Pancreas (tissue), 10 donors: ENCODE measurements at regions not wholly inside any gene's neighbourhood (a gene's known extent, or its start where the extent isn't known, plus 50 kb on each side); places are given as distances from the start of the nearest gene placed in this dataset.

ENCODE experiments used
- ATAC-seq, 4 donors: fragments of 200-7000 bp; cut with Tn5 transposase; one replicate each; pipeline versions ENCODE4 v1.8.0 to v1.9.1; 2020; ENCODE audit warnings: mild to moderate bottlenecking in 4 of 4, moderate library complexity in 4 of 4
- DNase-seq, 6 donors: peaks; one replicate each; pipeline ENCODE4 v3.0.0-alpha.2; 2020
- FAIRE-seq: peaks from 2 replicates; lab custom pipeline; 2012; peaks lifted over from hg19 to GRCh38; lab: Jason Lieb, UNC
- H3K27ac ChIP-seq, 4 donors: fragments of 200-600 bp; sonication (generic); 1 replicate in 3 of 4; 2 replicates in 1 of 4; pipeline versions ENCODE4 v1.5.0 to v1.8.0; 2020
- H3K27me3 ChIP-seq, 4 donors: fragments of 200-600 bp; one replicate each; pipeline ENCODE4 v1.8.0; 2021
- H3K36me3 ChIP-seq, 3 donors: fragments of 200-600 bp; sonication (generic) in 1 of 3; one replicate each; pipeline versions ENCODE4 v1.5.0 to v1.8.0; 2020 to 2021
- H3K4me1 ChIP-seq, 3 donors: fragments of 200-600 bp; one replicate each; pipeline ENCODE4 v1.8.0; 2021
- H3K4me3 ChIP-seq, 4 donors: fragments of 200-600 bp; sonication (generic) in 2 of 4; one replicate each; pipeline versions ENCODE4 v1.5.0 to v1.8.0; 2020 to 2021
- H3K9me3 ChIP-seq, 4 donors: fragments of 200-600 bp; one replicate each; pipeline ENCODE4 v1.8.0; 2021
- WGBS, 2 donors: extraction: QIAGEN DNeasy Blood & Tissue Kit; methylation state at CpG; one replicate each; pipeline ENCODE4 v1.1.7; 2013; 5-methylcytosine and 5-hydroxymethylcytosine counted together
- intact Hi-C, 3 donors: fragments of 100-400 bp; cut with DNase I; formaldehyde crosslinking; loops; one replicate each; pipeline versions ENCODE4 v1.11.1 to v1.14.2; 2022
- TF ChIP-seq, protein P1 (sequence below), 4 donors: fragments of 200-600 bp; sonication (generic) in 3 of 4; IDR thresholded peaks; one replicate each; pipeline versions ENCODE4 v1.5.0 to v1.8.0; 2021; ENCODE audit warnings: antibody characterized with exemption in 4 of 4
- donor health status: healthy with polysubstance abuse.
- donor health status: DM: no; HTN: no; CAD: no; lungs with moderate emphysema.
- donor health status: DM: no; HTN: no; CAD: no.
- donor health status: control.
- donor health status: control.
- donor health status: Bipolar disorder and iron deficiency.
- donor health status: DM: yes; HTN: yes; CAD: no.
- donor health status: DM: no; HTN: no; CAD: no.
- donor health status: DM: no; HTN: no; CAD: no.
- donor health status: DM: yes; HTN: yes; CAD: no.

DNA sequence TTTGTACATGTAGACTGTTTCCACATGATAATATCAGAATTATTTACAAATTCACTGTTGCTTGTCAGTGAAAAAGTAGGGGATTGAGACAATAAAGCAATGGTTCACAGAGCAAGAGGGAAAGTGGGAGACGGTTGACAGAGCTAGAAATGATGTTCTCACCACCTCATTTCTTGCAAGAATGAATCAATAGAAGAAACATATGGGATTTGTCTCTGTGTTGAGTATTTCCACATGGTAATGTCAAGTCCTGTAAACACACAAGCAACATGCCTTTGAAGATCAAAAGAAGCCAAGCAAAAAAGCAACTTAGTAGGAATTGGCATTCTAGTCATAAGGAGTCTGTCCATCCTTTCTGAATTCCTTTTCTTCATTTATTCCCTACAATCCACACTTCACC is 1806.6 kb upstream of the AGA start:
- Histone ChIP-seq H3K27ac (no peak overlapping the region), H3K4me1 (no peaks in the 10 kb centered on the region), H3K9me3 (no peaks in the 10 kb centered on the region), H3K36me3 (no peaks in the 10 kb centered on the region), H3K4me3 (no peak overlapping the region), H3K27me3 (no peaks in the 10 kb centered on the region)
- DNase-seq, result no peak
- intact Hi-C loops, result no loop called here
- ATAC-seq, result no peak
- TF ChIP-seq, protein P1, sequence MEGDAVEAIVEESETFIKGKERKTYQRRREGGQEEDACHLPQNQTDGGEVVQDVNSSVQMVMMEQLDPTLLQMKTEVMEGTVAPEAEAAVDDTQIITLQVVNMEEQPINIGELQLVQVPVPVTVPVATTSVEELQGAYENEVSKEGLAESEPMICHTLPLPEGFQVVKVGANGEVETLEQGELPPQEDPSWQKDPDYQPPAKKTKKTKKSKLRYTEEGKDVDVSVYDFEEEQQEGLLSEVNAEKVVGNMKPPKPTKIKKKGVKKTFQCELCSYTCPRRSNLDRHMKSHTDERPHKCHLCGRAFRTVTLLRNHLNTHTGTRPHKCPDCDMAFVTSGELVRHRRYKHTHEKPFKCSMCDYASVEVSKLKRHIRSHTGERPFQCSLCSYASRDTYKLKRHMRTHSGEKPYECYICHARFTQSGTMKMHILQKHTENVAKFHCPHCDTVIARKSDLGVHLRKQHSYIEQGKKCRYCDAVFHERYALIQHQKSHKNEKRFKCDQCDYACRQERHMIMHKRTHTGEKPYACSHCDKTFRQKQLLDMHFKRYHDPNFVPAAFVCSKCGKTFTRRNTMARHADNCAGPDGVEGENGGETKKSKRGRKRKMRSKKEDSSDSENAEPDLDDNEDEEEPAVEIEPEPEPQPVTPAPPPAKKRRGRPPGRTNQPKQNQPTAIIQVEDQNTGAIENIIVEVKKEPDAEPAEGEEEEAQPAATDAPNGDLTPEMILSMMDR (IDR thresholded peaks at IDR 0.05), result no peak
- no peak for FAIRE-seq
- 20 to 26% methylated on average over 1 of the region's 1 CpG for WGBS, 2 donors

DNA sequence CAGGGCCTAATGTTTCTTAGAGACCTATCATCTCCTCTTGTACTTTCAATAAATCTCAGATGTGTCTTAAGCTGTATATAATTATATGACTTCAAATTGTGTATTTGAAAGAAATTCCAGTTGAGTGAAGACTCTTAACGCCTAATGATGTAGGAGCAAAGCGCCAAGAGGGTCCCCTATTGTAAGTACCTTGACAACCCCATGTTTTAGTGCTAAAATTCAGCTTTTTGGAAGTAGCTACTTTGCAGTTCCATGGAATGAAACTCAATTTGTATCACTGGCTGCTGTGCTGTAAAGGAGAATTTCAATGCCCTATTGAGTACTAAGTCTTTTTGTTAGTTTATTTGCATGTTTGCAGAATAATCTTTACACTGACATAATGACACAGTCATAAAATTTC is 1826.6 kb upstream of the AGA start:
- ATAC-seq, result no peak
- no peaks in the 10 kb centered on the region for H3K4me1 ChIP-seq

DNA sequence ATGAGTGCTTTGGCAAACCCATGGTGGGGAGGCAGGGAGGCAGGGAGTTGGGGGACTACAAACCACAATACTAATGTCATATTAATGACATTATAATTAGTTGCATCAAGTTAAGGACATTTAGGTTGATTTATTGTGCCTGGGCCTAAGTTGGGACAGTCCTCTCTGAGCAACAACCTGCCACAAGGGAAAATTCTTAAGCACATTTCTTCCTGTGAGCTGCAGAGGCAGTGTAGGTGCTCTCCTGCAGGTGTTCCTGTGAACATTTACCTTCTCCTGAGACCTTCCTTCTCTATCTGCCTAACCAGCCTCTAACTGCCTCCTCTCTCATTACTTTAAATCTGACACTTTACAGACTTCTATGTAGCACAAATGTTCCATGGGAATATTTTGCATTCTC is 1830.0 kb upstream of the AGA start:
- H3K4me3 ChIP-seq, result no peak overlapping the region
- DNase-seq, result no peak
- H3K27me3 ChIP-seq, result no peaks in the 10 kb centered on the region
- no peaks in the 10 kb centered on the region for H3K4me1 ChIP-seq
- no peak for ATAC-seq
- H3K9me3 ChIP-seq, result no peaks in the 10 kb centered on the region
- H3K36me3 ChIP-seq, result no peaks in the 10 kb centered on the region
- no peak overlapping the region for H3K27ac ChIP-seq
- intact Hi-C loops, result no loop called here
- FAIRE-seq, result no peak
- TF ChIP-seq, protein P1 (IDR thresholded peaks at IDR 0.05), result no peak

More for the DNA sequence above, 1826.6 kb upstream of the AGA start:
- 55 to 78% methylated on average over 2 of the region's 2 CpGs for WGBS, 2 donors
- no peak overlapping the region for H3K4me3 ChIP-seq
- H3K27me3 ChIP-seq, result no peaks in the 10 kb centered on the region
- no peak for FAIRE-seq
- H3K36me3 ChIP-seq, result no peaks in the 10 kb centered on the region
- no peak overlapping the region for H3K27ac ChIP-seq
- DNase-seq, result no peak
- intact Hi-C loops, result no loop called here
- H3K9me3 ChIP-seq, result no peaks in the 10 kb centered on the region
- TF ChIP-seq, protein P1 (IDR thresholded peaks at IDR 0.05), result no peak

DNA sequence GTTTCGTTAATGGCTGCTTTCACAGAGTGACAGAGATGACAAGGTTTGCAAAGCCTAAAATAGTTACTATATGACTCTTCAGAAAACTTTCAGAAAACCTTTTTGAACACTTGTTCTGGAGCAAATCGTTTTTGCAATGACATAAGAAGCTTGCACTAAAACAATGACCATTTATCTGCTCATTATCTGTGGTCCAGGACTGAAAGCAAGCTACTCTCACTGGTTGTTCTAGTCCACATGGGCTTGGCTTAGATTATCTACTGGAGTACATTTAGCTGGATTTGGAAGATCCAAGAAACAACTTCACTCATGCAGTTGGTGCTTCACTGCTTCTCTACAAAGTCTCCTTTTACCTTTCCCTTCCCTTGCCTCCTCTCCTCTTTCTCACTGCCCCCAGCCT is 1836.4 kb upstream of the AGA start:
- no peaks in the 10 kb centered on the region for H3K27me3 ChIP-seq
- H3K4me1 ChIP-seq, result no peaks in the 10 kb centered on the region
- intact Hi-C loops, result no loop called here
- ATAC-seq (no peak), FAIRE-seq (no peak), DNase-seq (no peak)
- no peak overlapping the region for H3K27ac ChIP-seq
- no peaks in the 10 kb centered on the region for H3K9me3 ChIP-seq
- TF ChIP-seq, protein P1 (IDR thresholded peaks at IDR 0.05), result no peak
- no peak overlapping the region for H3K4me3 ChIP-seq
- no peaks in the 10 kb centered on the region for H3K36me3 ChIP-seq
- whole genome bisulfite sequencing, 2 donors, result 26 to 27% methylated on average over 2 of the region's 2 CpGs

DNA sequence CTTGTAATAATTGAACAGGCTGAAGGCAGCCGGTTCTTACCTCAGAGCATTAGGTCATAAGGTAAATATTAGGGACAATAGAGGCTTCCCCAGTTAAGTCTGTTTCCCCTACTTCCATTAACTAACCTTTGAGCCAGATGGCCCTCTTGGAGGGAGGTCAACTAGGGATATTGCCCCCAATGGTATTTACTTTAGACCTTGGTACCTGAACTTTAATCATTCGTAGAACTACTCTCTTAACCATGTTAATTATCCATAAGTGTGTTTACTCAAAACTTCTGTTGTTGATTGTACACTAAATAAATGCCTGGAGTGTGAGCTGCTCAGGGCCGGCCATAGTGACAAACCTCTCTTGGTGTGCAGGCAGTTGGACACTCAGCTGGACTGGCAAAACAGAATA is 1843.5 kb upstream of the AGA start:
- intact Hi-C loops, result no loop called here
- Histone ChIP-seq H3K4me1 (no peaks in the 10 kb centered on the region), H3K4me3 (no peak overlapping the region), H3K36me3 (no peaks in the 10 kb centered on the region), H3K27me3 (no peaks in the 10 kb centered on the region), H3K9me3 (no peaks in the 10 kb centered on the region), H3K27ac (no peak overlapping the region)
- TF ChIP-seq, protein P1 (IDR thresholded peaks at IDR 0.05), result no peak
- WGBS, 2 donors, result 25 to 28% methylated on average over 3 of the region's 3 CpGs
- ATAC-seq (no peak), DNase-seq (no peak), FAIRE-seq (no peak)
